Renal cortical epithelial cell (primary cell): ENCODE measurements at regions not wholly inside any gene's neighbourhood (a gene's known extent, or its start where the extent isn't known, plus 50 kb on each side); places are given as distances from the start of the nearest gene placed in this dataset.

ENCODE experiments used
- DNase-seq: peaks from one replicate; pipeline ENCODE4 v3.0.0-alpha.2; 2011; ENCODE audit warnings: low read depth

DNA sequence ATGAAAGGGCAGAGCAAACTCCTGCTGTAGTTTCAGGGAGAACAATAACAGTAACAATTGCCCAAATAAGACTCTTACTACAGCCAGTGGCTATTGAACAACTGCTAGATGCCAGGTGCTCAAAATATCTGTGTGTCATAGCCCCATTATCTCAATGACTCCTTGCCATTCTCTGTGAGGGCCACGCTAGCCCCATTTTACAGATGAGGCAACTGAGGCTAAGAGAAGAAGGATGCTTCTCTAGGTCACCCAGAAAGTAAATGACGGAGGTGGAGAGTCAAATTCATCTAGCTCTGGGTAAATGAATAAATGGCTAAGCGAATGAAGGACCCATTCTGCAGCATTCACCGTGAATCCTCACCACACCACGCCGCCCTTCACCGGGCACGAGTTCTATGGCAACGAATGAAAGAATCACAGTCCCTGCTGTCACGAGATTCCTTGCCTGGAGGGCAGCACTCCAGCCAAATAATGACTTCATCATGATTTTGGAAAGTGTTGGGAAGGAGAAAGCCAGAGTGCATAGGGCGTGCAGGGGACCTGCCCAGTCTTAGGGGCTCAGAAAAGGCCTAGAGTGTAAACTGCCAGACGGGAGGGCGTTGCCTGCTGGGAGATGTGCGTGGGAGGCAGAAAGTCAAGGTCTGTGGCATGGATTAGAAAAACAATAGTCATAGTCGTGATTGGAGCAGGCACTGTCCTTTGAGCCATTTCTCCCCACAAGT, 147.2 kb downstream of the C9orf50 start:
- peak; percentile 75 for DNase-seq

DNA sequence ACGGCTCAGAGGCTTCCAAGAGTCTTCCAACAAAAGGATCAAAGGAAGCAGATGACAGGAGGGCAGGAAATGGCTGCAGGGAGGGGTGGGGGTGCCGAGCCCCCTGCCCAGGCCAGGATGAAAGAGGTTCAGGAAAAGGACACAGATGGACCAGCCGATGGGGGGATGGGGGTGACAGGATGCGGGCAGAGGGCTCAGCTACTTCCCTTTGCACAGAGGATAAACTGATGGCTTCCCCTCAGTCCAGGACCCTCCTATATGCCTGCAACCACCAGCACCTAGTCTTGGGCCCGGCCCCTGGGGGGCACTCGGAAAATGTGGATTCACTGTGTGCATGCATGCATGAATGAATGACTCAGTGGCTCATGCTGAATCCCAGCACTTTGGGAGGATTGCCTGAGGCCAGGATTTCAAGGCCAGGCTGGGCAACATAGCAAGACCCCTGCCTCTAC, 148.2 kb downstream of the C9orf50 start:
- peak; percentile 69 for DNase-seq

DNA sequence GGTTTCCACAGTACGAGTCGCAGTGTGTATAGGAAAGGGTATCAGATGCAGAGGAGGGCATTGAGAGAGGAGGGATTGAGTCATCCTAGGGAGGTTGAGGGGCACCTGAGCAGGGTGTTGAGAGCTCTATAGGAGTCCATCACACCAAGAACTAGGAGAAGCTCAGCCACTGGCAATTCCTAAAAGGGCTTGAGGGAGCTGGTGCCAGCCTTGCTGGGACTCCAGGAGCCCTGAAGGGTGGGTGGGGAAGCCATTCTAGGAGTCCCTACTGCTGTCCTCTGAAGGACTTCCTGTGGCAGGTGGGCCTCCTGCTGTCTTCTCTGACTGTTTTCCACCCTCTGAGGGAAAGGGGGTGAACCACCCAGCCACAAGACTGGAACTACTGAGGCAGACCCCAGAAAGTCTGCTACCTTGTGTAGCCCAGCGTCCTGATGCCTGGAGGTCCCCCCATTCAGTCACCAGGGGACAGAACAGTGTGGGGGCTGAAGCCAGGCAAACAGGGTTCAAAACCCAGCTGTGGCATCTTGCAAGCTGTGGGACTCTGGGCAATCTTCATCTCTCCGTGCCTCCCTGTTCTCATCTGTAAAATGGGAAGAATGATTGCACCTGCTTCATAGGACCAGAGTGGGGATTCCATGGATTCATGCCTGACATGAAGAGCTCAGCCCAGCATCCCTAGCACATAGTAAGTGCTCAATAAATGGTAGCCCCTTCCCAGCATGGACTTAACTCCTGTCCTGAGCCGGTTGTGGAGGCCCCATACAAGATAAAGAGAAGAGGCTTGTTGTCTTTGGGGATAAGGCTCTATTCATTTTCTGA, 149.5 kb downstream of the C9orf50 start:
- DNase-seq = no peak

DNA sequence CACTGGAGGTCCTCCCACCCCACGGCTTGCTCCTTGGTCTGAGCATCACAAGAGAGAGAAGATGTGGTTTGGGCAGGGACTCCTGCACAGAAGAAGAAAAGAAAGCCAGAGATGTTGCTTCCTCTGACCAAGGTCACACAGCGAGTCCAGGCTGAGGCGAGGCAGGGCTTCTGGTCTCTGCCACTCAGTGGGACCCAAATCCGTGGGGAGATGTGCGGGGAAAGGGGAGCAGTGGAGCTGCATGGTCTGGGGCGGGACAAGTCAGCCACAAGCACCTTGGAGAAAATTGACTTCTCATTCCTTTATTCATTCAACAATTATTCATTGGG, 150.9 kb downstream of the C9orf50 start:
- DNase-seq = no peak

DNA sequence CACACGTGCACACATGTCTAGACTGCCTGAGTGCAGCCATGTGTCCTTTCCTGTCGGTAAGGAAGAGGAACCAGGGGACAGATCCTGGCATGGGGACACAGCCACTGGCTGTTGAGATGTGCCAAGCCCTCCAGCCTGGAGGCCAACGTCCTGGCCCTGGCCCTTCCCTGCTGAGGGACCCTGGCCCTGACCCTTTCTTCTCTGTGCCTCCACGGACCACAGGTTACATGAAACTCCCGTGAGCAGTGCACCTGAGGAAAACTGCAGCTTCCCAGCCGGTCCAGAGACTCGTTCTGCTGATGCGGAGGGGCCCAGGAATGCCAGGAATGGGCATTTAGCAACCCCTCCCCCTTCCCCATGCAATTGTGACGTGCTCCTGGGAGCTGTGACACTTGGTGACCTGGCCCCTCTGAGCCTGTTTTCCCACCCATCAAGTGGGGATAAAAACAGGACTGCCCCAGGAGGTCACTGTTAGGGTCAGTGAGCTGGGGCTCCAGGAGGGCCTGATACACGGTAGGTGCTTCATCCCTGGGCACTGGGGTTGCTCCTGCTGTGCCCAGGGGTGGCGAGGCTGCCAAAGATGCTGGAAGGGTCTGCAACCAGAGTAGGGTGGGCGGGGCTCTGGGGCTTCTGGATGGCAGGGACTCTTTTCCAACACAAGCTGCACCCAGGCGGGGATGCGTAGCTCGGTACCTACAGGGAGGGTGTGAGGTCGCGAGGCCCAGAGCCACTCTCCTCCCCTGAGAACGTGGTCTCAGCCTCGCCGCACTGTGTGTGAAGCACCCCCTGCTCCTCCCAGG, 151.5 kb downstream of the C9orf50 start:
- no peak for DNase-seq

DNA sequence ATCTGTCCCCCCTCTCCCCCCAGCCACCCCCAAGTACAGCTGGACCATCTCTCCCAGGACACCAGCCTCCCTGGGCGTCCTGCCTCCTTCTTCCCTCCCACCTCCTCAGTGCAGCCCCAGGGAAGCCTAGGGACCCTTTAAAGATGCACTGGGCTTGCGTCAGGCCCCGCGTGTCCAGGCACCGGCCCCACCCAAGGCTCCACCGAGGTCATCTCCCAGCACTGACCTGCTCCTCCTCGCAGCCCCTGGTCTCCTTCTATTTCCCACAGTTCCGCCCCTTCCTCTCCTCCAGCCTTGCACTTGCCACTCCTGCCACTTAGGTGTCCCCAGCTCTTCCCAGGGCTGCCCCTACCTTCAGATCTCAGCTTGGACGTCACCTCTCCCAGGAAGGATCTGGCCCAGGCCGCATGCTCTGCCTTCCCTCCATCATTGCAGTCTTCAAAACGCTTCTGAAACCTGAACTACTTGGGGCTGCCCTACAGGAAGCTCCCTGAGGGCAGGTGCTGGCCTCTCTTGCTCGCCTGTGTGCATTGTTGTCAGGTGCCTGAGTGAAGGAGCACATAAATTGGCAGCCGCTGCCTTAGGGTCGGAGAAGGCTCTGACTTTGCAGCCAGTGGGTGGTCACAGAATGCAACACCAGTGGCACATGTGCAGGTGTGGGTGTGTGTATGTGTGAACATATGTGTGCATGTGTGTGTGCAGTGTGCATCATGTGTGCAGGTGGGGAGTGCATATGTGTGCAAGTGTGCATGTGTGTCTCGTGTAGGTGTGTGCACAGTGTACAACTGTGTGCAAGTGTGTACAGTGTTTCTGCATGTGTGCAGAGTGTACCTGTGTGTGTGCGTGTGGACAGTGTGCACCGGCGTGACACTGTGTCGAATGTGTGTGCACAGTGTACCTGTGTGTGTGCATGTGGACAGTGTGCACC, 152.9 kb downstream of the C9orf50 start:
- no peak for DNase-seq

DNA sequence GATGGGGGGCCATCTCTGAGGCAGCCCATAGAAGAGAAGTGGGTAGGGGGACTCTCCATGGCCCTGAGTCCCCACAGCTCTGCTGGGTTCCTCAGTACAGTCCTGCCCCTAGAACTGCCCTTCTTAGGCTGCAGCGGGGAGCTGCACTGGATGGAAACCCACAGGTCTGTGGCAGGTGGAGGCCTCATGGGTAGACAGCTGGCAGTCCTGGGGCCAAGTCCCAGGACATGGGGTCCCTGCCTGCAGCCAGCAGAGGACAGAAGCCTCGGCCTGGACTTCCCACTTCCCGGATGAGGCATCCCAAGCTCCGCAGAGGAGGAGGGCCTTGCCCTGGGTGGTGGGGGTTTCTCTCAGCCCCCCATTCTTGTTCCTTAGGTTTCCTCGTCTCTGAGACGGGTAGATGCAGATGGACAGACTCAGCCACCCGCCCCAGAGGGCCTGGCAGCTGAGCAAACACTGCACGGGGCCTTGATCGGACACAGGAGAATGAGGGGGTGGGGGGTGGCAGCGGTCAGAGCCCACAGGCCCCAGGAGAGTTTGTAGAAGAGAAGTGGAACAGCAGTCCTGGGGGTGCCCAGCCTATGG, 153.8 kb downstream of the C9orf50 start:
- DNase-seq = no peak

DNA sequence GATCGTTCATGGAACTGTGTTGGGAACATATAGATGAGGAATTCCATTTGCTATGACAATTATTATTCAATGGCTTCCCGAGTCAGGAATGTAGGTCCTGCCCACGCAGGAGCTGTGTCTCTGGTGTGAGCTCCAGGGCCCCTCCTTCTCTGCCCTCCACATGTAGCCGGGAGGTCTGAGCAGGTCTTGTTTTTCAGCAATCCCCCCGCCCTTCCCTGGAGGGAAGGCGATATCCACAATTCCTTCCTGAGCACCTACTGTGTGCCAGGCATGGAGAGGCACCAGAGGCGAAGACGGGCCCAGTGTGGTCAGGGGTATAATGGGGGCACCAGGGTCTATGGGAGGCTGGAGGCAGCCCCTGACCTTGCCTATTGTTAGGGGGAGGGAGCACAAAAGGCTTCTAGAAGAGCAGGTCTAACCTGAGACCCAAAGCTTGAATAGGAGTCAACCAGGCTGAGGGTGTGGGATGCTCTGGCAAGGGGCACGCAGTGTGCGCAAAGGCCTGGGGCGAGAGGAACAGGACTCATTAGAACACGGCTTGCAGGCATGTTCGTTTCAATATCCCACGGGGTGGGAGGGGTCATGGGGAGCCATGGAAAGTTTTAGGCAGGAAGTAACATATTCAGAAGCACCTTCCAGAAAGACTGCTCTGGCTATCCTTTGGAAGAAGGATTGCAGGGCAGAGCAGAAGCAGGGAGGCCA, 154.9 kb downstream of the C9orf50 start:
- DNase-seq = no peak

DNA sequence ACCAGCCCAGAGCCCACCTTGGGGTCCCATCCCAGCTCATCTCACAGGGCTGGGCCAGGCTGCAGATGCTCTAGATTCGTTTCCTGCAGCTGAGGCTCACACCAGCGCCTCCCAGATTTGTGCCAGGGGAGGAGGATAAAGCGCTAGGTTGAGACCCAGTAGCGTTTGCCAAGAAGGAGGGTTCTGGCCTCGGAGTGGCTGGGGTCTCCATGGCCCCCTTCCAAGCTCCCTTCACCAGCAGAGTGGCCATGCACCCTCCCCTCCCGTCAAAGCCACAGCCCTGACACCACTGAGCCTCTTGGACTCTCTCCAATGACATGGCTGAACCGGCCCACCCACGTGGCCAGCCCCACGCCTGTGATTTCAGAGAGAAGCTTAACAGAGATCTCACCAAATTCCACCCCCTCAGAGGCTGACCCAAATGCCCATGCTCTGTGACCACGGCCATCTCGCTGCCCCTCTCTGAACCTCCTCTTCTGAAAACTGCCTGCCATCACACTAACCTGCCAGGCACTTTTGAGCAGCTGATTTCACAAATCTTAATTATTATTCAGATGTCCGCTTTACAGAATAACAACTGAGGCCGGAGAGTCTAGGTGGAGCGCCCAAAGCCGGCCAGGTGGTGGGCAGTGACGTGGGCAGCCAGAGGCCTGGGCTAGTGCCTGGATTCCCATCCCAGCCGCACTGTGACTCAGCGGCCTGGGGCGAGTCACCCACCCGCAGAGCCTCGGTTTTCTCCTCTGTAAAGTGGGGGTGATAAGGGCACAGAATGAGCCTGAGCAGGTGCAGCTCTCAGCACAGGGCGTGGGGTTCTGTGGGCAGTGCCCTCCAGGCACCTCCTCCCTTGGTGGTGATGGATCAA, 155.7 kb downstream of the C9orf50 start:
- DNase-seq = no peak

DNA sequence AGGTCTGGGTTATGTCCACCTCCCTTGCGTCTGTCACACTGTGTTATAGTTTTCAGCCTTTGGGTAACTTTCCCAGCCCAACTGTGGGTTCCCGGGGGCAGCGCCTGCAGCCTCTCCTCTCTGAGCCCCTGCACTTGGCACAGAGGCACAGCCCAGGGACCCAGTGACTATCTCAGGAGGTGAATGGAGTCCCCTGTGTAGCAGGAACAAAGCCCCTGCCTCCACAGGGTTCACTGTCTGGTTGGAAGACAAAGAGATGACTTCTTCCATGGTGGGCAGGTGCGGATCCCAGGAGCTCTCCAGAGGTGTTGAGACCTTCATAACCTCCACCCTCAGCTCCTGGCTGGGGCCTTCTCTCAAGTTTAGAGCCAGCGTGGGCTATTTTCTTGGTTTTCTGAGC, 156.9 kb downstream of the C9orf50 start:
- no peak for DNase-seq

DNA sequence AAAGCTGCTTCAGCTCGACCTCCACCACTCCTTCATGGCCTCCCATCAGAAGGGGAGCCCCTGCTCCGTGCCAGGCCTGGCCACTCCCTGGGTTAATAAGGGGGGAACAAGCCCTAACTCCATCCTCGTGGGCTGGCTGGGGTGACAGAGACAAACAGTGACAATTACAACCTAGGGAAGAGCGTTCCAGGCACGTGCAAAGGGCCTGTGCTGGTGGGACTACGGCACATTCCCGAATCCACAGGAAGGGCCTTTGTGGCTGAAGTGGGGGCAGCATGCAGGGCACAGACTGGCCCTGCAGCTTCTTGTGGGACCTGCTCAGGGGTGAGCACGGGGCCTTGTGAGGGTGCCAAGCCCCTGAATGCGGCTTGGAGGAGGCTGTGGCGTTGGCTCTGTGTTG, 157.4 kb downstream of the C9orf50 start:
- no peak for DNase-seq

DNA sequence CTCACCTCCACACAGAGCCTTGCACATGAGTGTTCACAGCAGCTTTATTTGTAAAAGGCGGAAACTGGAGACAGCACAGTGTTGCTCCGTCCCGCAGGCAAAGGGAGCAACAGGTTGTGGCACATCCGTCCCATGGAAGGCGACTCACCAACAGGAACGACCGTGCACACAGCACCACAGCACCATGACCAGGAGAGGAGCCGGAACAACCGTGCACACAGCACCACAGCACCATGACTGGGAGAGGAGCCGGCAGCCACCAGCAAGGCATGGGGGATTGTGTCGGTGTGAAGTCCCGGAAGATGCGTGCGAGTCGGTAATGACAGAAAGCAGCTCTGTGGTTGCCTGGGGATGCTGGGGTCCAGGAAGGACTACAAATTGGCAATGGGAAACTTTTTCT, 158.5 kb downstream of the C9orf50 start:
- no peak for DNase-seq

DNA sequence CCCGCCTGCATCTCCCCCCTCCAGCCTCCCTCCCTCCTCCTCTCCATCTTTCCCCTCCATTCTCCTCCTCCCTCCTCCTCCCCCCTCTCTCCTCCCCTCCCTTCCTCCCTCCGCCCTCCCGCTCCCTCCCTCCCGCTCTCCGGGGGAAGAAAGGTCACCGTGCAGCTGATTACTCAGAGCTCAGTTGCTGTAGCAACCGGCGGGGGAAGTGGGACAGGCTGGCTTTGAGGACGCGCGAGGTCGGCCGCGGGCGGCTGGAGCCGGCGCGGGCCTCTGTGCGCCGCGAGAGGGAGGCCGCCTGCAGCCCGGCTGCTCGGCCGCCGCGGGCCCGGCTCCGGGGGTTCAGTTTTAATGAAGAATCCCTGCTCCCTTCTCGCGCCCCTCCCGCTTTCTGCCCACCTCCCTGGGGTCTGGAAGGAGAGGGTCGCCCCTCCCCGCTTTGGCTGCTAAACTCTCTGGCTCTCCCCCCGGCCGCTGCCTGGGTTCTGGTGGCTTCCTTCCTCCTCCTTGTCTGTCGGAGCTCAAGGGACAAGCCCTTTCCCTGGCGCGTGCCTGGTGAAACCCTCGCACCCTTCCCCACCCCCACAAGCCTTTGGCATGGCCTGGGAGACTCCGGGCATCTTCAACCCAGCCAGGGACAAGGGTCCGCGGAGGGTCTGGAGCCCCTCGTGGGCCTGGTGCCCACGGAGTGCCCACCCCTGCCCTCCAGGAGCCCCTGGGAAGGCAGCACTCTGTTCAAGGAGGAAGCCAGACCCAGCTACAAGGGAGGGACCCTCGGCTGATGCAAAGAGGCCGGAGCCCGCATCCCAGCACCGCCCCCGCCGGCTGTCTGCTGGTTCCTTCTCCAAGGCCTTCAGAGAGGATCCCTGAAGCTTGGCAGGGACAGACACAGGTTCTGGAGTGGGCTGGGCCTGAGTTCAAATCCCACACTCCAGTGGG, 160.3 kb downstream of the C9orf50 start:
- DNase-seq = peak; percentile 94

DNA sequence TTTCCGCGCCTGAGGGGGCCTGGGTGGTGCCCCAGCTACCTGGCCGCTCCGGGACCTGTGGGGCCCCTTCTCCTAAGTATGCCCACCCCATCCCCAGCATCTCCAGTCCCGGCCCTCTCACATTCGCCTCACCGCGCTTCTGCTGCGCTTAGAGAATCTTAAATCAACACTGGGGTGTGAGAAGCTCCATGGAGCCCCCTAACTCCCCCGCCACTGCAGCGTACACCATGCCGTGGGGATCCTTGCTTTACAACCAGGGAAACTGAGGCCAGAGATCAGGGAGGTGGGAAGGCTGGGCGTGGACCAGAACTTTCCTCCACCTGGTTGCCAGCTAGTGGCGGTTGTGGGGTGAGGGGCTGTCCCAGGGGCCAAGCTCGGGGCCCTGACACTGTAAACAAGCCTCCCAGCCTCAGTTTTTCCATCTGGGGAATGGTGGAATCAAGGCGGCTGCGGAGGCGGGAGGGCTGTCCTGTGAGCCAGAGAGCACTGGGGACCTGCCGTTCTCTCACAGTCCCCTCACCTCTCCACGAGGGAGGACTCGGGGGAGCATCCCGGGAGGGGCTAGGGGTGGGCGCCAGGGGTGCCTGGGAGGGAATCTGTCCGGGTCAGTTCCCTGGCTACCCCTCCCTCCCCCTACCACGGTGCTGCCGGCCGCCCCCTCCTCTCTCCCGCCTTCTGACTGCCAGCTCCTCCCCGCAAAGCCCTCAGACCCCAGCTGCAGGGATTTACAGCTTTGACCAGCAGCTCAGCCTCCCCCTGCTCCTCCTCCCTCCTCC, 161.2 kb downstream of the C9orf50 start:
- no peak for DNase-seq

DNA sequence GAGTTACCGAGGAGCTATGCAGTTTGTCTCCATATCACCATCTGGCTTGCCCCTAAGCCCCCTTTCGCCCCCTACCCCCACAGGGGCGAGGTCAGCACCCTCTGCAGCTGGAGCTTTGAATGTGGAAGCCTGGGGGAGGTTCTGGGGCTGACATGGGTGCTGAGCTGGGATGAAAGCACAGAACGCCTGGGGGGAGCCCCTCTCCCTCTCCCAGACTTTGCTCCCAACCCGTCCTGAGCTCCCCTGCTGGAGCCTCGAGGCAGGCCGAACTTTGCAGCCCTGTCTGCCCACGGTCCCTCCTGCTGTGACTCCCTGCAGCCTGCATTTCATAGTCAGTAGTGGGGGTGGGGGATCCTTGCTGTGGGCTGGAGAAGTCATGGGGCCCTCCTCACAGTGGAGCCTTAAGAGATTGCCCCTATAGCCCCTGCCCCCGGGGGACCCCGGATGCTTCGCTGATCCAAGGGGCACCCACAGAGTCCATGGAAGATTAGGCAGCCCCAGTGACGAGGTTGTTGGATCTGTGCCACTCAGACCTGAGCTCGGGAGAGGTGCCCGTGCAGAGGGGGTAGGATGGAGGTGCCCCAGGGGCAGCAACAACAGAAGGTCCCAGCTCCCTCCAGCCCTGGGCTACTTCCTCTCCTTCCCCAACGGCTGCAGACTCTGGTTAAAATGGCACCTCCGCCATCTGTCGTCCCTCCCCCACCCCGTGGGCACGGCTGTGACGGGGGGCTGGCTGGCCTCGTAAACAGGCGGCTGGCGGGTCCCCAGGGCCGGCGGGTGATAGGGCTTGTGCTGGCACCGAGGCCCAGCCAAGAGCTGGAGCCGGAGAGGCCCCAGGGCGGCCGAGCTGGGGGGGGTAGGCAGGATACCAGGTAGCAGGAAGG, 162.0 kb downstream of the C9orf50 start:
- DNase-seq = no peak

DNA sequence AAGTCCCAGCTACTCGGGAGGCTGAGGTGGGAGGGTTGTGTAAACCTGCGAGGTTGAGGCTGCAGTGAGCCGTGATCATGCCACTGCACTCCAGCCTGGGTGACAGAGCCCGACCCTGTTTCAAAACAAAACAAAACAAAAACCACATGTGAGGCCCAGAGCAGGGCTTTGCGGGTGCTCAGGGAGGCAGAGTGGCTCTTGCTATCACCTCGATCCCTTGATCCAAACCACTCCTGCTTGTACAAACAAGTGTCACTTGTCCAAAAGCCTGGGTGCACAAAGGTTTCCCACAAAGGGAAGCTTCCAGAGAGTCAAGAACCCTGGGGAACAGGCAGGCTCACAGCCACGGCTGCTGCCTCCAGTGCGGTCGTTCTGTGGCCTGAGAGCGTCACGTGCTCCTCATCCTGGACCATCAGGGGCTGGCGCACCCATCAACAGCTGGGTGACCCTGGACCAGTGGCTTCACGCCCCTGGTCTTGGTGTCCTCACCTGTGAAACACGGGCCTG, 162.7 kb downstream of the C9orf50 start:
- peak; percentile 41 for DNase-seq
